Thymus (tissue), 11 donors: ENCODE measurements at regions not wholly inside any gene's neighbourhood (a gene's known extent, or its start where the extent isn't known, plus 50 kb on each side); places are given as distances from the start of the nearest gene placed in this dataset.
"Not testable (repeated sequence)": the region's sequence is repeated elsewhere in the genome, so short reads cannot be mapped to it uniquely, and the experiment has no call there.

ENCODE experiments used
- DNase-seq, 9 donors: peaks; one replicate each; pipeline ENCODE4 v3.0.0-alpha.2; 2013; ENCODE audit warnings: low spot score in 9 of 9, low read depth in 6 of 9, missing footprints in 1 of 9
- H3K27ac ChIP-seq, 2 donors: one replicate each; pipeline ENCODE4 v1.5.1; 2013; ENCODE audit warnings: control low read depth in 1 of 2, low read depth in 1 of 2, low read length in 1 of 2, mild to moderate bottlenecking in 1 of 2, moderate library complexity in 1 of 2
- H3K27me3 ChIP-seq, 2 donors: one replicate each; pipeline ENCODE4 v1.5.1; 2013; ENCODE audit warnings: low read length in 1 of 2; ENCODE audit not compliant: control insufficient read depth in 2 of 2, insufficient read depth in 1 of 2
- H3K36me3 ChIP-seq, 2 donors: one replicate each; pipeline ENCODE4 v1.5.1; 2013; ENCODE audit warnings: low read length in 1 of 2, mild to moderate bottlenecking in 1 of 2, moderate library complexity in 1 of 2; ENCODE audit not compliant: control insufficient read depth in 2 of 2, insufficient read depth in 2 of 2
- H3K4me1 ChIP-seq, 2 donors: one replicate each; pipeline ENCODE4 v1.5.1; 2013; ENCODE audit warnings: low read length in 2 of 2; ENCODE audit not compliant: control insufficient read depth in 2 of 2, insufficient read depth in 2 of 2
- H3K4me3 ChIP-seq, 2 donors: one replicate each; pipeline ENCODE4 v1.5.1; 2013; ENCODE audit warnings: low read length in 2 of 2, control low read depth in 1 of 2, mild to moderate bottlenecking in 1 of 2
- H3K9me3 ChIP-seq, 2 donors: one replicate each; pipeline ENCODE4 v1.5.1; 2013; ENCODE audit warnings: low read length in 1 of 2, mild to moderate bottlenecking in 1 of 2; ENCODE audit not compliant: control insufficient read depth in 2 of 2, insufficient read depth in 1 of 2
- WGBS: extraction: QIAGEN DNeasy Blood & Tissue Kit; methylation state at CpG from one replicate; pipeline ENCODE4 v1.1.7; 2013; 5-methylcytosine and 5-hydroxymethylcytosine counted together
- donor health status: healthy.

DNA sequence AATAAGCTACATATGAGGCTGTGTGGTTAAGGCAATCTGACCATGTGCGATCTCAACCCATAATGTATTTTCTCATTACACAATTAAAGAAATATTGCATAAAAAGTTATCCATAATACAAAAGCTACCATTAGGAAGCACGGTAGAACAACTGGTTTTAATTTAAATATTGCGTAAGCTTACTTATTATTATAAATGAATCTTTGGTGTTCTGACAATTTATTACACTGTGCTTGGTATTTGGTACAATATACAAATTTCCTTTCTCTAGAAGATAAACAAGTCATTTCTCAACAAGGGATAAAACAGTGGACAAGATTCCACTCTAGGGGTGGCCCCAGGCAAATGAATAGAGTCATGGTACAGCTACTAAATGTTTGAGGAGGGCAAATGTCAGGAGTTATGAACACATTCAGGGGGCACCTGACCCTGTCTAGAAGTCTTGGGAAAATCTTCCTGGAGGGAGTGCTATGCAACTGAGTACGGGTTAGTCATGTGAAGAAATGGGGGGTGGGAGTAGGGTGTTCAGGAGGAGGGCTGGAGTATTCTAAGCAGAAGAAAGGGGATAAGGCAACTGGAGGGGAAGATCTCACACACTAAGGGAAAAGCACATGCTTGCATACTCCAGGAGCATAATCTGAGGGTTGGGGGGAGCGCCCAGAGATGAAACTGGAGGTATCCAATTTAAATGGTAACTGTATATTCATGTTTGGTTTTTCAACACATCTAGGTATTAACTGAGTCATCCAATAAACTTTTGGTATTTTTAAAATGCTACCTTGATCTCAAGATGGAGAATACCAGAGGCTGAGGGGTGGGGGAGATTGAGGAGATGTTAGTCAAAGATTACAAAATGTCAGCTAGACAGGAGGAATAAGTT is 296.9 kb upstream of the SGK1 start:
- 97% methylated on average over 5 of the region's 5 CpGs for WGBS

DNA sequence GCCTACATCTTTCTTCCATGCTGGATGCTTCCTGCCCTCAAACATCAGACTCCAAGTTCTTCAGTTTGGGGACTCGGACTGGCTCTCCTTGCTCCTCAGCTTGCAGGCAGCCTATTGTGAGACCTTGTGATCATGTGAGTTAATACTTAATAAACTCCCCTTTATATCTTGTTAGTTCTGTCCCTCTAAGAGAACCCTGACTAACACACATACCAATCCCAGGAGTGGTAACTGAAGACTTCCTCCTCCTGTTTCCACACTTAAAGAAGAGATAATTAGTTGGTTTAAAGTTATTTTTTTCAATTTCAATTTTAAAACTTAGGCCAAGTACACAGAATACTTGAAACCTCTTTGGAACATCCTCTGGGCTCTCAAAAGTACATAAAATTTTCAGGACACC is 294.2 kb upstream of the SGK1 start:
- H3K4me1 ChIP-seq, DNase-seq, H3K9me3 ChIP-seq, H3K27me3 ChIP-seq, H3K36me3 ChIP-seq, H3K27ac ChIP-seq, H3K4me3 ChIP-seq: not testable (repeated sequence)
- 95% methylated on average over 1 of the region's 1 CpG for WGBS

More for the DNA sequence above, 296.9 kb upstream of the SGK1 start:
- no peak for DNase-seq
- Histone ChIP-seq H3K4me3 (no peak overlapping the region), H3K4me1 (no peaks in the 10 kb centered on the region), H3K36me3 (no peaks in the 10 kb centered on the region), H3K27ac (no peak overlapping the region), H3K27me3 (no peaks in the 10 kb centered on the region), H3K9me3 (no peaks in the 10 kb centered on the region)

DNA sequence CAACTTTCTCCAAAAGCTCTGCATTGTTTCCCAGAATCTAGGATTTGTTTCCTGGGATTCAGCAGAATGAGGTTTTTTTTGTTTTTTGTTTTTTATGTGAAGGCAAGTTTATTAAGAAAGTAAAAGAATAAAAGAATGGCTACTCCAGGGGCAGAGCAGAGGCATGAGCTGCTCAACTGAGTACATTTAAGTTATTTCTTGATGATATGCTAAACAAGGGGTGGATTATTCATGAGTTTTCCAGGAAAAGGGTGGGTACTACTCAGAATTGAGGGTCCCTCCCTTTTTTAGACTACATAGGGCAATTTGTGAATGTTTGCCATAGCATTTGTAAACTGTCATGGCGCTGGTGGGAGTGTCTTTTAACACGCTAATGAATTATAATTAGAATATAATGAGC is 292.5 kb upstream of the SGK1 start:
- Histone ChIP-seq H3K9me3 (no peaks in the 10 kb centered on the region), H3K27me3 (no peaks in the 10 kb centered on the region), H3K36me3 (no peaks in the 10 kb centered on the region), H3K4me1 (no peaks in the 10 kb centered on the region), H3K27ac (no peak overlapping the region), H3K4me3 (no peak overlapping the region)
- WGBS: 96% methylated on average over 2 of the region's 2 CpGs
- DNase-seq: no peak

DNA sequence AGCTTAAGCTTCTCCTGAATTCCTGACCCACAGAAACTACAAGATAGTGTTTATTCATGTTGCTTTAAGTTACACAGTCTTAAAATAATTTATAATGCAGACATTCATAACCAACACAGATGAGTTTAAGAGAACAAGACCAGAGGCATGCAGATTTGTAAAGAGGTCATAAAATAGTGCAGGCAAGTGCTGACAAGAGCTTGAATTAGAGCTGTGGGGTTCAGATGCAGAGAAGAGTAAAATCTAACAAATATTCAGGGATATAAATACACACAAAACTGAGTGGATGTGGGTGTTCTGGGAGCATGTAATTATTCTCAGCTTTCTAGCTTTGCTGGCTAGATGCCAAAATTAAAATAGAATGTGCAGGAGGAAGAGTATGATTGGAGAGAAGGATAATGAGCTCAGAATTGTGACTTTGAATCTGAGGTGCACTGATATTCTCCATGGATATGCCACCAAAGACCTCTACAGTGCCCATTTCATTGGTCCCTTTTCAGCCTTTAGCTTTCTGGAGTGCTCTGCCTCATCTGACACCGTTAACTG is 291.9 kb upstream of the SGK1 start:
- no peak overlapping the region for H3K27ac ChIP-seq
- 94% methylated on average over 1 of the region's 1 CpG for WGBS
- H3K36me3 ChIP-seq: no peaks in the 10 kb centered on the region
- no peak overlapping the region for H3K4me3 ChIP-seq
- H3K4me1 ChIP-seq: no peaks in the 10 kb centered on the region
- no peaks in the 10 kb centered on the region for H3K9me3 ChIP-seq
- H3K27me3 ChIP-seq: no peaks in the 10 kb centered on the region
- DNase-seq: no peak

DNA sequence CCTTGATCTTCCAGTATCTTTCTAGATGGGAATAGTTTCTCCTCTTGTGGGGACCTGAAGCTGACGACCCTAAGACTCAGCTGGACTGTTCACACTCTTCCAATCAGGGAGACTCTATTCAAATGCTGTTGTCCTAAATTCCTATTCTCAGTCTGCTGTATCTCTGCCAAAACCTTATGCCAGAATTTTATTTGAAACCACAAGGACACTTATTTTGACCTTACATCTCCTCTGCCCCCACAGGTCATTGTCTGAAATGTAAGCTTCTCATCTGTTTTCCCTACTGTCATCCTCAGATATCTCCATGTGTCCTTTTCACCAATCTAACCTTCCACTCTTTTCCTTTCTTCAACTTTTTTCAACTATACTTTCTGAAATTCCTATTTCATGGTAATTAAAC is 289.5 kb upstream of the SGK1 start:
- Histone ChIP-seq H3K36me3 (no peaks in the 10 kb centered on the region), H3K27me3 (no peaks in the 10 kb centered on the region), H3K27ac (no peak overlapping the region), H3K9me3 (no peaks in the 10 kb centered on the region), H3K4me3 (no peak overlapping the region), H3K4me1 (no peaks in the 10 kb centered on the region)
- no peak for DNase-seq
- WGBS: 90% methylated on average over 1 of the region's 1 CpG

DNA sequence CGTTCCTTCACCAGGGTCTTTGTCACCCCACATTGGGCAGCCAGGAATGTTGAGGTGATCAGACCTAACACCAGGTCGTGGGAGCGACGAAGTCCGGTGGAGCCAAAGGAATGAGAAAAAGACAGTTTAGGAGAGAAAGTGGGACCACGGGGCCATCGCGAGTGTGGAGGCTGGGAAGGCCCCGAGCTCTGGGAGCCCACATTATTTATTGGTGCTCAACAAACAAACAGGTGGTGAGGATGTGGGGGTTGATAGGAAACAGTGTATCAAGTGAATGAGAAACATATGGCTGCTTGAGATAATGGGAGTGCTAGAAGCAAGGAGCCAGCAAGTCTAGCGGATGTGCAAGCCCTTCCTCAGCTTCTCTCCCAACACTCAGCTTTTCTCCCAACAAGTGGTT is 287.1 kb upstream of the SGK1 start:
- H3K27ac ChIP-seq: no peak overlapping the region
- H3K27me3 ChIP-seq: no peaks in the 10 kb centered on the region
- H3K36me3 ChIP-seq: no peaks in the 10 kb centered on the region
- no peaks in the 10 kb centered on the region for H3K4me1 ChIP-seq
- WGBS: 96% methylated on average over 10 of the region's 10 CpGs
- peaks cover 0 to 7% of the 10 kb centered on the region in 2 donors for H3K9me3 ChIP-seq
- no peak for DNase-seq
- H3K4me3 ChIP-seq: no peak overlapping the region

DNA sequence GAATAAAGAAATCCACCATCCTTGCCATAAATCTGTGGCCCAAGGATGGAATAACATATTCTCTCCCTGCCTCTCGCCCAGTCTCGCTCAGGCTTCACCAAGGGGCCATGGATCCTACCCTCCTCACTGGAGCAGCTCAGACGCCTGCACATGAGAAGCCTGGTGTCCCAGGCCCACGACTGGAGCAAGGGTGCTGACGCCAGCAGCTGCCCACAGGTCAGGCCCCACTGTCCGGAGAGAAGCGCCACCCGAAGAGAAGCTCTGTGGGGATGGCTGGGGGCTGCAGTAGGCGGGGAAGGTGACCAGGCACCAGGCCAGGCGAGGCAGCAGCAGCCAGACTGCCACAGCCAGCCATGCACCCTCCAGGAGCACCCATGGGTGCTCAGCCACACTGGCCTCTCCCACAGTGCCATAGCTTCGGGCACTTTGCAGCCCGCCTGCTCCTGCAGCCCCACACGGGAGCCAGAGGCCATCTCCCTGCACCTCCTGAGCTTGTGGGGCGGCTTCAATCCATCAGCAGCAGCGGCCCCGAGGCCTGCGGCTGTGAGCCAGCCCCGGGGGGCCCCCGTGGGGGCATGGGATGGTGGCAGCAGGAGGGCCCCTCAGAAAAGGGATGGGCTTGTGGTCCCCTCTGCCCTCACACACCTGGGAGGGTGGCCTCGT is 286.2 kb upstream of the SGK1 start:
- Histone ChIP-seq H3K27me3 (no peaks in the 10 kb centered on the region), H3K4me3 (no peak overlapping the region), H3K36me3 (no peaks in the 10 kb centered on the region), H3K4me1 (no peaks in the 10 kb centered on the region), H3K27ac (no peak overlapping the region), H3K9me3 (peaks cover 0 to 7% of the 10 kb centered on the region in 2 donors)
- 92% methylated on average over 20 of the region's 20 CpGs for WGBS
- DNase-seq: no peak

DNA sequence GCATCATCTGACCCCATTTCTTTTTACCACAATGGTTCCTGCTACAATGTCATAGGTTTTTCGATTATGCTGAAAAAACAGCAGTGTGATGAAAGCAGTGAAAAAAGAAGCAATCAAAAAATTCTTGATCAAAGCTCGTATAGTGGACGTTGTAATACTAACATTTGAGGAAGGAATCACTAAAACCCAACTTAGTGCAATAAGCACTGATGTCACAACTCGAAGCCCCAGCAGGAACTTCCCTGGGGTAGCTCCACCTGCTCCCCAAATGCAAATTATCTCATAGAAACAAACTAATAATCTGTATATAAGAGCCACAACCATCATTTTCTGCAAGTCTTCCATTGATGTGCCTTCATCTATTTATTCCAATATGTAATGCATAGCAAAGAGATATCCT is 285.6 kb upstream of the SGK1 start:
- DNase-seq: no peak
- Histone ChIP-seq H3K4me1 (no peaks in the 10 kb centered on the region), H3K9me3 (peaks cover 0 to 7% of the 10 kb centered on the region in 2 donors), H3K36me3 (no peaks in the 10 kb centered on the region), H3K27me3 (no peaks in the 10 kb centered on the region), H3K27ac (no peak overlapping the region), H3K4me3 (no peak overlapping the region)
- WGBS: 96% methylated on average over 4 of the region's 4 CpGs

DNA sequence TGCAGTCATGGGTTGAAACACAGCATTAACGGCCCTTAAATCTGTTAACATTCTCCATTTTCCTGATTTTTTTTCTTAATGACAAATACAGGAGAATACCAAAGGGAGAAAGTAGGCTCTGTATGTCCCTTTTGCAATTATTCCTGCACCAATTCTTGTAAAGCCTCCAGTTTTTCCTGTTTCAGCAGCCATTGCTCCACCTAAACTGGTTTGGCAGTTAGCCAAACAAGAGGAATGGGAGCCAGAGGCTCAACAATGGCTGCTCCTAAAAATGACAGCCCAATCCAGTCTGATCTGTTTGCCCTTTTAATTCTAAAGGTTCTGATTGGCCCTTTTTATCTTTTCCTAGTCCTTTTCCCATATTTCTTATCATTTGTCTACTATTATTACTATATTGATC is 284.2 kb upstream of the SGK1 start:
- H3K27ac ChIP-seq: no peak overlapping the region
- H3K4me1 ChIP-seq: no peaks in the 10 kb centered on the region
- no peak overlapping the region for H3K4me3 ChIP-seq
- peaks cover 0 to 7% of the 10 kb centered on the region in 2 donors for H3K9me3 ChIP-seq
- no peak for DNase-seq
- WGBS: 97% methylated on average over 1 of the region's 1 CpG
- no peaks in the 10 kb centered on the region for H3K27me3 ChIP-seq
- H3K36me3 ChIP-seq: no peaks in the 10 kb centered on the region
